DOHH2 (cell line): ENCODE measurements at regions not wholly inside any gene's neighbourhood (a gene's known extent, or its start where the extent isn't known, plus 50 kb on each side); places are given as distances from the start of the nearest gene placed in this dataset.

Source experiments
- H3F3A ChIP-seq: fragments of 200-600 bp; sonication (generic), shearing (Covaris generic); 2 replicates; pipeline ENCODE4 v1.6.0; 2016; ENCODE audit warnings: antibody characterized with exemption, mild to moderate bottlenecking; ENCODE audit not compliant: control insufficient read depth, insufficient read depth
- H3K27ac ChIP-seq: fragments of 200-600 bp; sonication (generic); 2 replicates; pipeline ENCODE4 v1.5.1; 2014; ENCODE audit warnings: low read depth, mild to moderate bottlenecking, low read length, moderate library complexity
- H3K27me3 ChIP-seq: fragments of 200-600 bp; sonication (generic); 2 replicates; pipeline ENCODE4 v1.6.1; 2014; ENCODE audit warnings: mild to moderate bottlenecking, low read length, mixed read lengths; ENCODE audit not compliant: control insufficient read depth
- H3K36me3 ChIP-seq: fragments of 200-600 bp; sonication (generic); 2 replicates; pipeline ENCODE4 v1.6.1; 2014; ENCODE audit warnings: mild to moderate bottlenecking, low read length, moderate library complexity, mixed read lengths; ENCODE audit not compliant: control insufficient read depth
- H3K4me1 ChIP-seq: fragments of 200-600 bp; sonication (generic); 2 replicates; pipeline ENCODE4 v1.6.1; 2014; ENCODE audit warnings: mild to moderate bottlenecking, low read length, mixed read lengths; ENCODE audit not compliant: control insufficient read depth
- H3K4me2 ChIP-seq: fragments of 200-600 bp; sonication (generic); 2 replicates; pipeline ENCODE4 v1.6.0; 2014; ENCODE audit warnings: mild to moderate bottlenecking, low read length, moderate library complexity
- H3K4me3 ChIP-seq: fragments of 200-600 bp; sonication (generic); 2 replicates; pipeline ENCODE4 v1.5.1; 2014; ENCODE audit warnings: mild to moderate bottlenecking, low read length, mixed read lengths
- H3K79me2 ChIP-seq: fragments of 200-600 bp; sonication (generic); 2 replicates; pipeline ENCODE4 v1.6.1; 2014; ENCODE audit warnings: mild to moderate bottlenecking, low read length, mixed read lengths; ENCODE audit not compliant: control insufficient read depth
- H3K9me2 ChIP-seq: fragments of 200-600 bp; sonication (generic); replicated peaks from 2 replicates; pipeline ENCODE4 v1.6.1; 2014; ENCODE audit warnings: mild to moderate bottlenecking, low read length, mixed read lengths; ENCODE audit not compliant: control insufficient read depth
- H3K9me3 ChIP-seq: fragments of 200-600 bp; sonication (generic); 2 replicates; pipeline ENCODE4 v1.6.1; 2014; ENCODE audit warnings: antibody characterized with exemption, low read length, mixed read lengths; ENCODE audit not compliant: control insufficient read depth, insufficient read depth
- H4K20me1 ChIP-seq: fragments of 200-600 bp; sonication (generic); 2 replicates; pipeline ENCODE4 v1.6.0; 2014; ENCODE audit warnings: low read depth, mild to moderate bottlenecking, antibody characterized with exemption, low read length, moderate library complexity; ENCODE audit not compliant: control insufficient read depth, insufficient read depth
- CTCF ChIP-seq: fragments of 200-600 bp; sonication (generic); IDR thresholded peaks from one replicate; pipeline ENCODE4 v1.5.1; 2014; ENCODE audit warnings: antibody characterized with exemption, mild to moderate bottlenecking, low read depth, low read length; ENCODE audit not compliant: poor library complexity, severe bottlenecking
- EZH2phosphoT487 ChIP-seq: fragments of 200-600 bp; sonication (generic); IDR thresholded peaks from 2 replicates; pipeline ENCODE4 v1.6.1; 2017; ENCODE audit warnings: borderline replicate concordance, mild to moderate bottlenecking, antibody characterized with exemption, low read length, moderate library complexity, mixed read lengths

GRCh38 chr10:113294868-113295267 lies 258.0 kb upstream of the HABP2 start:
- no peak overlapping the region for H3K4me3 ChIP-seq
- no peaks in the 10 kb centered on the region for H4K20me1 ChIP-seq
- H3K9me2 ChIP-seq = no peaks in the 10 kb centered on the region
- H3K27ac ChIP-seq = no peak overlapping the region
- no peak for TF ChIP-seq EZH2phosphoT487
- TF ChIP-seq CTCF = no peak
- no peaks in the 10 kb centered on the region; the same call in 1 of the 2 replicates for H3K27me3 ChIP-seq
- H3K4me2 ChIP-seq = no peak overlapping the region
- H3K36me3 ChIP-seq = no peaks in the 10 kb centered on the region
- no peaks in the 10 kb centered on the region for H3K79me2 ChIP-seq
- H3F3A ChIP-seq = no peaks in the 10 kb centered on the region
- no peaks in the 10 kb centered on the region for H3K9me3 ChIP-seq
- H3K4me1 ChIP-seq = no peaks in the 10 kb centered on the region

GRCh38 chr10:113297226-113297625 lies 255.6 kb upstream of the HABP2 start:
- no peak overlapping the region for H3K4me3 ChIP-seq
- H3K9me3 ChIP-seq = no peaks in the 10 kb centered on the region
- no peaks in the 10 kb centered on the region for H3K36me3 ChIP-seq
- H3K9me2 ChIP-seq = no peaks in the 10 kb centered on the region
- no peaks in the 10 kb centered on the region for H3F3A ChIP-seq
- no peaks in the 10 kb centered on the region for H4K20me1 ChIP-seq
- no peaks in the 10 kb centered on the region for H3K27me3 ChIP-seq
- H3K4me1 ChIP-seq = peaks cover 6% of the 10 kb centered on the region
- no peak overlapping the region for H3K27ac ChIP-seq
- H3K4me2 ChIP-seq = no peak overlapping the region
- no peaks in the 10 kb centered on the region for H3K79me2 ChIP-seq
- no peak for TF ChIP-seq EZH2phosphoT487
- TF ChIP-seq CTCF = no peak

GRCh38 chr10:113298616-113299015 lies 254.2 kb upstream of the HABP2 start:
- Histone ChIP-seq H3K27me3 (no peaks in the 10 kb centered on the region), H3K4me3 (no peak overlapping the region), H4K20me1 (no peaks in the 10 kb centered on the region), H3K36me3 (no peaks in the 10 kb centered on the region), H3K79me2 (no peaks in the 10 kb centered on the region), H3K4me2 (no peak overlapping the region), H3K9me2 (no peaks in the 10 kb centered on the region), H3K4me1 (peaks cover 6% of the 10 kb centered on the region), H3K27ac (no peak overlapping the region), H3F3A (no peaks in the 10 kb centered on the region), H3K9me3 (no peaks in the 10 kb centered on the region)
- TF ChIP-seq CTCF = no peak
- TF ChIP-seq EZH2phosphoT487 = no peak

- Histone ChIP-seq H3K9me3 (no peaks in the 10 kb centered on the region), H3K4me1 (peaks cover 6% of the 10 kb centered on the region)
- TF ChIP-seq CTCF (no peak), EZH2phosphoT487 (no peak)
Measured at GRCh38 chr10:113300201-113300600, 252.7 kb upstream of the HABP2 start.

More at GRCh38 chr10:113300201-113300600, 252.7 kb upstream of the HABP2 start:
- Histone ChIP-seq H4K20me1 (no peaks in the 10 kb centered on the region), H3K4me3 (no peak overlapping the region), H3K4me2 (no peak overlapping the region), H3K9me2 (no peaks in the 10 kb centered on the region), H3K36me3 (no peaks in the 10 kb centered on the region), H3K27me3 (no peaks in the 10 kb centered on the region), H3K27ac (no peak overlapping the region), H3K79me2 (no peaks in the 10 kb centered on the region), H3F3A (no peaks in the 10 kb centered on the region)
